A673 (cell line): ENCODE measurements at regions not wholly inside any gene's neighbourhood (a gene's known extent, or its start where the extent isn't known, plus 50 kb on each side); places are given as distances from the start of the nearest gene placed in this dataset.

Experiments
- CTCF ChIP-seq: fragments of 300-800, 200-600 bp; sonication (generic); conservative IDR thresholded peaks from 2 replicates; pipeline ENCODE4 v1.5.1; 2017; ENCODE audit warnings: low read depth, mild to moderate bottlenecking, antibody characterized with exemption, low read length, moderate library complexity, mixed read lengths
- EZH2 ChIP-seq: fragments of 200-600 bp; sonication (generic); IDR thresholded peaks from 2 replicates; pipeline ENCODE4 v1.6.1; 2017; ENCODE audit warnings: borderline replicate concordance, low read depth, mild to moderate bottlenecking, mixed read lengths, antibody characterized with exemption, low read length; ENCODE audit not compliant: poor library complexity, severe bottlenecking

DNA sequence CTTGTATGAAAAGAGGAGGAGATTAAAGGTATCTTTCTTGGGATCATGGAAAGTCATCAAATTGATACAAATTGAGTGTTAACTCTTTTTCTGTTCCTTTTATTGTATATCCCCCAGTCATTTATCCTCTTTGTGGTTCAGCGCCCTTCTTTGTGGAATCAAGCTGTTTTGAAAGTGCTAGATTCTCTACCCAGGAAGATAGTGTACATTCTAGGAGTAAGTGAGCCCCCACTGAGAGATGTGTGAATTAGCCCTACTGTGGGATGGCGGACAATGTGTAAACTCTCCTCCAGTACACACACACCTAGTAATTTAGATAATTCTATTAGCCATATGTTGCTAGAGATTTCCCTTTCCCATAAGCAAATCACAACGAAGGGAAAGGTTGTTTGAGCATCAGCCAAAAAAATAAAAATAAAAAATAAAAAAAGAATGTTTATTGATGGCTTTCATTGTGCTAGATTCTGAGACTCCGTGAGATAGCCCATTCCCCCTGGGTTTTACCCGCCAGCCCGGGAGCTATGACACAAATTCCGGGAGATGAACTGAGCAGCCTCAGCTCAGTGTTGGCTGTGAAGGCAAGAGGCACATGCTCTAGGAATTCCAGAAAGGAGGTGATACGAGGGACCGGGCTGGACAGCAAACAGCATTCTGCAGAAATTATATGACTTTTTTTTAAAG lies 378.4 kb upstream of the RUNX1 start:
- TF ChIP-seq CTCF (no peak), EZH2 (no peak)
